HPDE6-E6E7 (cell line): ENCODE measurements at regions not wholly inside any gene's neighbourhood (a gene's known extent, or its start where the extent isn't known, plus 50 kb on each side); places are given as distances from the start of the nearest gene placed in this dataset.

Source experiments
- DNase-seq: peaks from one replicate; pipeline ENCODE4 v3.0.0; 2011; ENCODE audit warnings: missing footprints; ENCODE audit errors: extremely low spot score

GRCh38 chr21:27206368-27206982 is 239.6 kb upstream of the ADAMTS5 start:
- no peak for DNase-seq

- no peak for DNase-seq
Observed at GRCh38 chr21:27202301-27202700, 235.4 kb upstream of the ADAMTS5 start.

- no peak for DNase-seq
Observed at GRCh38 chr21:27201197-27201596, 234.3 kb upstream of the ADAMTS5 start.

GRCh38 chr21:27196651-27197050 is 229.8 kb upstream of the ADAMTS5 start:
- no peak for DNase-seq

GRCh38 chr21:27192281-27192949 is 225.5 kb upstream of the ADAMTS5 start:
- no peak for DNase-seq

GRCh38 chr21:27190601-27191000 is 223.7 kb upstream of the ADAMTS5 start:
- no peak for DNase-seq

GRCh38 chr21:27189870-27190269 is 223.0 kb upstream of the ADAMTS5 start:
- no peak for DNase-seq

GRCh38 chr21:27173053-27173452 is 206.2 kb upstream of the ADAMTS5 start:
- no peak for DNase-seq

GRCh38 chr21:27171707-27172106 is 204.8 kb upstream of the ADAMTS5 start:
- DNase-seq = no peak

GRCh38 chr21:27168084-27168483 is 201.2 kb upstream of the ADAMTS5 start:
- no peak for DNase-seq

GRCh38 chr21:27164208-27165177 is 197.6 kb upstream of the ADAMTS5 start:
- DNase-seq = no peak

- no peak for DNase-seq
Observed at GRCh38 chr21:27158967-27159366, 192.1 kb upstream of the ADAMTS5 start.

- DNase-seq = no peak
Observed at GRCh38 chr21:27157097-27157496, 190.2 kb upstream of the ADAMTS5 start.

- no peak for DNase-seq
Observed at GRCh38 chr21:27156666-27157065, 189.8 kb upstream of the ADAMTS5 start.

GRCh38 chr21:27155130-27155500 is 188.2 kb upstream of the ADAMTS5 start:
- no peak for DNase-seq

- DNase-seq = no peak
Observed at GRCh38 chr21:27154451-27155129, 187.7 kb upstream of the ADAMTS5 start.

GRCh38 chr21:27152996-27153395 is 186.1 kb upstream of the ADAMTS5 start:
- DNase-seq = peak; percentile 3

- DNase-seq = no peak
Observed at GRCh38 chr21:27149034-27149433, 182.1 kb upstream of the ADAMTS5 start.

GRCh38 chr21:27146268-27146667 is 179.4 kb upstream of the ADAMTS5 start:
- no peak for DNase-seq

- no peak for DNase-seq
Observed at GRCh38 chr21:27145134-27145798, 178.4 kb upstream of the ADAMTS5 start.

GRCh38 chr21:27143476-27143875 is 176.6 kb upstream of the ADAMTS5 start:
- DNase-seq = no peak
